Activated CD8-positive, alpha-beta T cell treated with anti-CD3 and anti-CD28 coated beads for 36 hours (primary cell): ENCODE measurements at regions not wholly inside any gene's neighbourhood (a gene's known extent, or its start where the extent isn't known, plus 50 kb on each side); places are given as distances from the start of the nearest gene placed in this dataset.
A peak's percentile ranks its signal among the peaks of the same experiment; 100 is the strongest.

Source experiments
- ATAC-seq: fragments of 200-7000 bp; cut with Tn5 transposase; one replicate; pipeline ENCODE4 v1.10.0; 2021; ENCODE audit warnings: mild to moderate bottlenecking, moderate library complexity
- CTCF ChIA-PET: fragments of 350-600 bp; sonication (Branson Sonifier 250); formaldehyde crosslinking; loops from one replicate; lab custom pipeline; 2021; ENCODE audit warnings: antibody characterized with exemption; lab: Charles Lee
- POLR2A ChIA-PET: fragments of 350-600 bp; sonication (Branson Sonifier 250); formaldehyde crosslinking; loops from one replicate; lab custom pipeline; 2021; ENCODE audit warnings: antibody characterized with exemption; lab: Charles Lee
- DNase-seq: peaks from one replicate; pipeline ENCODE4 v3.0.0-alpha.2; 2020
- H3K27ac Mint-ChIP-seq: one replicate; pipeline ENCODE4 v1.8.0; 2021; ENCODE audit warnings: mild to moderate bottlenecking, mixed read lengths
- H3K27me3 Mint-ChIP-seq: one replicate; pipeline ENCODE4 v1.8.0; 2021; ENCODE audit warnings: mixed read lengths
- H3K36me3 Mint-ChIP-seq: one replicate; pipeline ENCODE4 v1.8.0; 2021; ENCODE audit warnings: low read depth, mixed read lengths
- H3K4me1 Mint-ChIP-seq: one replicate; pipeline ENCODE4 v1.8.0; 2021; ENCODE audit warnings: low read depth, mixed read lengths
- H3K4me3 Mint-ChIP-seq: one replicate; pipeline ENCODE4 v1.8.0; 2021; ENCODE audit warnings: mild to moderate bottlenecking, moderate library complexity, mixed read lengths
- H3K9me3 Mint-ChIP-seq: one replicate; pipeline ENCODE4 v1.8.0; 2021; ENCODE audit warnings: mixed read lengths
- intact Hi-C: fragments of 100-400 bp; cut with micrococcal nuclease; formaldehyde crosslinking; loops from one replicate; pipeline ENCODE4 v1.10.0; 2022
- TF ChIP-seq, protein P1 (sequence below): fragments of 200-600 bp; IDR thresholded peaks from one replicate; pipeline ENCODE4 v1.8.0; 2022; ENCODE audit warnings: antibody characterized with exemption, mild to moderate bottlenecking

DNA sequence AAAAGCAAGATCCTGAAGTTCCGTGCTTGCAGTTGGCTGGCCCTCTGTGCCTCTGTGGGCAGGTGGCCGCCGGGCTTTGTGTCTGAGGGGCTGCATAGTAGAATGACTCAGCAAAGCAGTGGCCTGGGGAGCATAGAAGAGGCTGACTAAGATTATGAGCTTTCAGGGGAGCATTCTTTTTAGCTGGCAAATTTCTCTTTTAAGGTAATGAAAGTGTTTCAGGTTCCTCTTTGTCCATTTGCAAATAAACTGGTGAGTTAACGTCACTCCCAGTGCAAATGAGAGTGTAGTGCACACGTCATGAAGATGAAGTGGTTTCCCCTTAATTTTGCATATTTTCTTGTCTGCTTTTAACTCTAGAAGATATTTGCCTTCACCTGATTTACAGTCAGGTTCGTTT is 98.6 kb downstream of the BCL2L11 start:
- ATAC-seq (peak; percentile 10), DNase-seq (no peak)
- Mint-ChIP-seq H3K27ac (no peak overlapping the region), H3K27me3 (peaks cover 19% of the 10 kb centered on the region), H3K36me3 (peaks cover 12% of the 10 kb centered on the region), H3K4me1 (no peaks in the 10 kb centered on the region), H3K9me3 (peaks cover 14% of the 10 kb centered on the region), H3K4me3 (no peak overlapping the region)
- ChIA-PET POLR2A (no interaction called here), CTCF (no interaction called here)
- TF ChIP-seq, protein P1, sequence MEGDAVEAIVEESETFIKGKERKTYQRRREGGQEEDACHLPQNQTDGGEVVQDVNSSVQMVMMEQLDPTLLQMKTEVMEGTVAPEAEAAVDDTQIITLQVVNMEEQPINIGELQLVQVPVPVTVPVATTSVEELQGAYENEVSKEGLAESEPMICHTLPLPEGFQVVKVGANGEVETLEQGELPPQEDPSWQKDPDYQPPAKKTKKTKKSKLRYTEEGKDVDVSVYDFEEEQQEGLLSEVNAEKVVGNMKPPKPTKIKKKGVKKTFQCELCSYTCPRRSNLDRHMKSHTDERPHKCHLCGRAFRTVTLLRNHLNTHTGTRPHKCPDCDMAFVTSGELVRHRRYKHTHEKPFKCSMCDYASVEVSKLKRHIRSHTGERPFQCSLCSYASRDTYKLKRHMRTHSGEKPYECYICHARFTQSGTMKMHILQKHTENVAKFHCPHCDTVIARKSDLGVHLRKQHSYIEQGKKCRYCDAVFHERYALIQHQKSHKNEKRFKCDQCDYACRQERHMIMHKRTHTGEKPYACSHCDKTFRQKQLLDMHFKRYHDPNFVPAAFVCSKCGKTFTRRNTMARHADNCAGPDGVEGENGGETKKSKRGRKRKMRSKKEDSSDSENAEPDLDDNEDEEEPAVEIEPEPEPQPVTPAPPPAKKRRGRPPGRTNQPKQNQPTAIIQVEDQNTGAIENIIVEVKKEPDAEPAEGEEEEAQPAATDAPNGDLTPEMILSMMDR: no peak
- intact Hi-C loops: no loop called here

DNA sequence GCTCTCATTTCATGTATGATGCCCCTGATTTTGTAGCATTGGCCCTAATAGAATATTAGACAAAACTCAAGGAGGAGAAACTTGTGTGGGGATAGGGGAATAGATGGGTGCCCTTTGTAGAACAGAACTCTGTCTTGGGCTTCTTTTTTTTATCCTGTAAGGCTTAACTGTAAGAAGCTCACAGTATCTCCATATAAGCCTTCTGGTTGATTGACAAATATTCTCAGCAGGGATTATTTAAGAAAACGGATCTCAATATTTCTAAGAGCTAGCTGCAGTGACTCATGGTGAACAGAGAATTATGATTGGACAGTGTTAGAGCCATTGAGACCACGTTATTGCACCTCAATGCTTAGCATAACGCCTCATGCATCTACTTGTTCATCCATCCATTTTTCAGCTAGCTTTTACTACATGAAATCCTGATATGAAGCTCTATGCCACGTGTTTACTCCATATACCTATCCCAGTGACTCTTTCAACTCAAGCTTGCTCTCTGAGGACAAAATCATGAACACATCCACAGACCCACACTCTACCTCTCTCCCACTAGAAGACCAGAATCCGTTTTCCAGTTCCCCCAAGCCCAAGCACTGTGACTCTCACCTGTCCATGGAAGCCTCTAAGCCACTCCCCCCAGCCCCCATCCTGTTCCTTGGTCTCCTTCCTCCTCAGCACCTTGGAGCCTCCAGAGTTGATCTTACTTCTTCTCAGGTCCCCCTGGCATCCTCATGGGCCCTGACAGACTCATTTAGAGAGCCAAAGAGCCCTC is 99.2 kb downstream of the BCL2L11 start:
- Mint-ChIP-seq H3K27ac (no peak overlapping the region), H3K27me3 (peaks cover 19% of the 10 kb centered on the region), H3K9me3 (peaks cover 7% of the 10 kb centered on the region), H3K4me3 (no peak overlapping the region), H3K36me3 (peaks cover 6% of the 10 kb centered on the region), H3K4me1 (no peaks in the 10 kb centered on the region)
- intact Hi-C loops: no loop called here
- TF ChIP-seq, protein P1: no peak
- ChIA-PET CTCF (no interaction called here), POLR2A (interaction anchor here (0.8 kb wide), 1 partner anchor 14 kb away, joined by 3 read pairs; no protein-coding TSS in a partner anchor)
- ATAC-seq: no peak
- no peak for DNase-seq

DNA sequence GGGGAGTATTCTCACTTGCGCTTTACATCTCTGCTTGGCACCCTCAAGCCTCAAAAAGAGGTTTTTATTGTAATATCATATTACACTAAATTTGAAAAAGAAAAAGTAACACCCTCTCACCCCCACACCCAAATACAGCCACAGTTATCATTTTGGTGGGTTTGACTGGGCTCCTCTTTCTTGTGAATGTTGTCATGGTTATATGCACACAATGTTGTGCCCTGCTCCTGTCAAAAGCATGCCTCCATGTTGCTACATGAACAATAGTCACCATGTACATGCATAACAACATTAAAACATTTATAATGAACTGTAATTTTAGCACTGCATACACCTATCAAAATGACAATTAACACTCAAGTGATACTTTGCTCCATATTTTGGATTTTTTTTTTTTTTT is 100.2 kb downstream of the BCL2L11 start:
- POLR2A ChIA-PET: no interaction called here
- TF ChIP-seq, protein P1: no peak

DNA sequence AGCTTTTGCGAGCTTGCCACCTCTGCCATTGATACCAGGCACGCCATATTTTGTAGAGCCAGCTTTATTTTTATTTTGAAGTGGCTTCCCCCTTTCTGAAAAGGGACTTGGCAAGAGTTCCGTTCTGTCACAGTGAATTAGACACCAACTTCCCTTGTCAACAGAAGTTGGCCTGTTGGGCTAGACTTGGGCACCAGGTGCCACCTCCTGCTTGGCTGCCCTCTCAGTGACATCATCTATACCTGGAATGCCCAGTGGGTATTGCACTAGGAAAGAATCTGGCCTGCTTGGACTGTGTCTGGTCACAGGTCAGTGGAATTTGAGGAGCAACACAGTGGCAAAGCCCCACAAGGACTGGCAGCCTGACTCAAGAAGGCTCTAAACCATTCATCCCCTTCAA is 101.0 kb downstream of the BCL2L11 start:
- Mint-ChIP-seq H3K9me3 (peaks cover 4% of the 10 kb centered on the region), H3K4me1 (peaks cover 4% of the 10 kb centered on the region), H3K4me3 (no peak overlapping the region), H3K27ac (no peak overlapping the region), H3K27me3 (peaks cover 29% of the 10 kb centered on the region), H3K36me3 (peaks cover 3% of the 10 kb centered on the region)
- ChIA-PET POLR2A (no interaction called here), CTCF (interaction anchor here (1.2 kb wide), 1 partner anchor 74 kb away, joined by 3 read pairs; no protein-coding TSS in a partner anchor)
- TF ChIP-seq, protein P1: no peak
- DNase-seq (no peak), ATAC-seq (no peak)
- intact Hi-C loops: no loop called here

More for the DNA sequence above, 100.2 kb downstream of the BCL2L11 start:
- H3K4me1 Mint-ChIP-seq: peaks cover 3% of the 10 kb centered on the region
- H3K27ac Mint-ChIP-seq: no peak overlapping the region
- ATAC-seq (no peak), DNase-seq (no peak)
- peaks cover 27% of the 10 kb centered on the region for H3K27me3 Mint-ChIP-seq
- peaks cover 4% of the 10 kb centered on the region for H3K9me3 Mint-ChIP-seq
- intact Hi-C loops: no loop called here
- CTCF ChIA-PET: no interaction called here
- no peak overlapping the region for H3K4me3 Mint-ChIP-seq
- H3K36me3 Mint-ChIP-seq: peaks cover 3% of the 10 kb centered on the region

DNA sequence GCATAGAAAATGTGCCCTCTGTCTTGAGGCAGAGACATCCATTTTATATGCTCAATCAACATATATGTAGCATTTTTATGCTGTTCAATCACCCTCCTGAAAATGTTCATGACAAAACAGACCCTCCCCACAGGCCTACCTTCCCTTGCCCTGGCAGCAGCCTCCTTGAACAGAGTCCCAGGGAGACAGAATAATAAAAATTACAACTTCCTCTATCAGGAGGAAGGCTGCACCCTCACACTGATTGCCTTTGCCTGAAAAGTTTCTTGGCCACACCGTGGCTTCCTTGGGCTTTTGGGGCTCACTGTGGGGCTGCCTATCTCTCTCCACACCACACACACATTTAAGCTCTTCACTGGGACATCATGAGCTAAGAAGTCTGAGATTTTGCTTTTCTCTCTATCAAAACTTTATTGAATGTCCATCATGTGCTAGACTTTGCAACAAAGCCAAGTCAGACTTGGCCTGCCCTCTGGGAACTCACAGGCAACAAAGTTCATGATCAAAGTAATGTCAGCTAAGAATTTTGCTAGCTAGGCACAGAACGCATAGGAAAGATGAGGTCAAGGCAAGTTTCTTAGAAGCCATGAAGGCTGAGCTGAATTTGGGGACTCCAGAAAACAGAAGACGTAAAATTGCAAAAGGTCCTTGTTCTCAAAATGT is 101.6 kb downstream of the BCL2L11 start:
- peaks cover 4% of the 10 kb centered on the region for H3K9me3 Mint-ChIP-seq
- intact Hi-C loops: no loop called here
- H3K36me3 Mint-ChIP-seq: peaks cover 3% of the 10 kb centered on the region
- POLR2A ChIA-PET: no interaction called here
- TF ChIP-seq, protein P1: no peak
- ATAC-seq: no peak
- H3K4me1 Mint-ChIP-seq: peaks cover 8% of the 10 kb centered on the region
- peaks cover 29% of the 10 kb centered on the region for H3K27me3 Mint-ChIP-seq
- H3K4me3 Mint-ChIP-seq: no peak overlapping the region
- DNase-seq: no peak
- CTCF ChIA-PET: interaction anchor here (1.2 kb wide), 1 partner anchor 75 kb away, joined by 3 read pairs; no protein-coding TSS in a partner anchor
- H3K27ac Mint-ChIP-seq: no peak overlapping the region
